Ovary (tissue), 3 donors: ENCODE measurements at regions not wholly inside any gene's neighbourhood (a gene's known extent, or its start where the extent isn't known, plus 50 kb on each side); places are given as distances from the start of the nearest gene placed in this dataset.

ENCODE experiments used
- CTCF ChIP-seq, 3 donors: fragments of 450-650 bp in 2 of 3; fragments of 200-600 bp in 1 of 3; IDR thresholded peaks; one replicate each; pipeline versions ENCODE4 v1.5.1 to v1.8.0; 2016 to 2022; ENCODE audit warnings: antibody characterized with exemption in 3 of 3, mild to moderate bottlenecking in 1 of 3
- EP300 ChIP-seq: sonication (generic); formaldehyde crosslinking; IDR thresholded peaks from one replicate; pipeline ENCODE4 v1.6.1; 2017; ENCODE audit warnings: antibody characterized with exemption
- POLR2A ChIP-seq: fragments of 450-650 bp; IDR thresholded peaks from one replicate; pipeline ENCODE4 v1.6.1; 2017; ENCODE audit warnings: antibody characterized with exemption, mild to moderate bottlenecking, moderate library complexity
- donor health status: DM: no; HTN: no; CAD: no.

GRCh38 chr12:131583090-131583712, 127.7 kb upstream of the SFSWAP start:
- TF ChIP-seq EP300 = no peak
- no peak for TF ChIP-seq POLR2A
- no peak for TF ChIP-seq CTCF (IDR thresholded peaks at IDR 0.05)
